ENCODE measurements at regions not wholly inside any gene's neighbourhood (a gene's known extent, or its start where the extent isn't known, plus 50 kb on each side); places are given as distances from the start of the nearest gene placed in this dataset.

DNA sequence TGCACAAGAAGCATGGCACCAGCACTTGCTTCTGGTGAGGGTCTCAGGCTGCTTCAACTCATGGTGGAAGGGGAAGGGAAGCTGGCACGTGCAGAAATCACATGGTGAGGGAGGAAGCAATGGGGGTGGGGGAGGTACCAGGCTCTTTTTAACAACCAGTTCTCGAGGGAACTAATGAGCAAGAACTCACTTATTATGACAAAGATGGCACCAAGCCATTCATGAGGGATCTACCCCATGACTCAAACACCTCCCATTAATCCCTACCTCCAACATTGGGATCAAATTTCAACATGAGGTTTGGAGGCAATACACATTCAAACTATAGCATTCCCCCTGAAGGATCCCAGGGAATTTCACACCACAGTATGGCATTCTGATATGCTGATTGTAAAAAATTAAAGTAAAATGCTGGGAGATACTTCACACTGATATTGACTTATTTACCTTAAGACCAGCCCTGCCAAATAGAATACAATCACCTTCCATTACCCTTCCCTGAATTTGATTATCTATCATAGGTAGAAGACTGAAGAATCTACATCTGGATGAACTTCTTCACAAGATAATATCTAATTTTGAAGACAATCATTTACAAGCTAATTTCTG, 201.7 kb upstream of the PLXNC1 start:
- no peak for TF ChIP-seq CTCF (IDR thresholded peaks at IDR 0.05)
- no peak for TF ChIP-seq POLR2A (IDR thresholded peaks at IDR 0.05)
